HG02610 (cell line): ENCODE measurements at regions not wholly inside any gene's neighbourhood (a gene's known extent, or its start where the extent isn't known, plus 50 kb on each side); places are given as distances from the start of the nearest gene placed in this dataset.

Experiments used
- ATAC-seq: cut with Tn5 transposase; IDR thresholded peaks from one replicate; pipeline ENCODE4 v1.9.1; 2021; ENCODE audit warnings: mild to moderate bottlenecking, moderate library complexity; ENCODE audit not compliant: unreplicated experiment

- ATAC-seq: no peak
These were observed 527.3 kb downstream of the EPHA4 start for GRCh38 chr2:221044781-221045180.

DNA sequence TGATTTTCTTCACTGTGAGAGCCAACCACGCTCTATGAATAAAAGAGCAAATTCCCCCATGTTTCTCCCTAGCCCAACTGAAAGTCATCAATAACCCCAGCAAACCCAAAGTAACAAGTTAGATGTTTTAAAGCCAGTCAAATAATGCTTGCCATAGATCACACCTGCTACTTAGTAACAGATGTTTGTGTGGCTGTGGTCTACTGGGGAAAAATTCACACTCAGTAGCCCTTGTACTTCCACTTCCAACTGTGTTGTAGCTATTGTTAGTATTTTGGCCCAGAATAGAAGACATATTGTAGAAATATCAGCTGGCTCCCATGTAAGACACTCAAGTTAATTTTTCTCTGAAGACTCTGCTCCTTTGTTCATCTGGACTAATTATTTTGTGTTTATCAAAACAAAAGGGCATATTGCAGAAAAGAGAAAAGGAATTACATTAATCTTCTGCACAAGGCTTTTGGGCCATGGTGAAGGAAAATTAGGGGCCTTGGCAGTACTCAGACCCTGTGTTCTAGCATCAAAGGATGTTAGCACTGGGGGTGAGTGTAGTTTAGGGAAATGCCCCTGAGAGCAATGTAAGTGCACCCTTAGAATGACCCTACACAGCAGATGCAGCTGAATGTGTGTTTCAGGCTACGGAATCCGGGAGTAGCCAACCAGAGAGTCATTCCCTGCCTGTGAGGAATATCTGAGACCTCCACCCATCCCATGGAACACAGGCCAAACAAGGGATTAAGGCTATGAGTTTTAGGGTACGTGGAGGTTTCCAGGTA, 521.9 kb downstream of the EPHA4 start:
- peak; percentile 80 for ATAC-seq

DNA sequence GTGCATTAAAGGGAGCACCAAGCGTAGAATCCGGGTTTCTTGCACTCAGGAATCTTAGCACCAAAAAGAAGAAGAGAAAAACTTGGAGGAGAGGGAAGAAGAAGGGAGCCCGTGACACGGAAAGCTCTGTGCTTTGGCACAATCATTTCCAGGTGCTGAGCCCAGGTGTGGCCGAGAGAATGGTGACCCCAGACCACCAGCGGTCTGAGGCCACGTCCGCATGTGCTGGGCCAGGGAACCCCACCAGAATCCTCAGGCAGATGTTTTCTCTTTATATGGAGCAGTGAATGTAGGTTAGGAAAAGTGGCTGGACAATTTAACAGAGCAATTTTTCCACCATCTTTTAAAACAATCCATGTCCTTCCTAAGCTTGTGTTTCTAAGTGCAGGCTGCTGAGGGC, 520.9 kb downstream of the EPHA4 start:
- no peak for ATAC-seq

DNA sequence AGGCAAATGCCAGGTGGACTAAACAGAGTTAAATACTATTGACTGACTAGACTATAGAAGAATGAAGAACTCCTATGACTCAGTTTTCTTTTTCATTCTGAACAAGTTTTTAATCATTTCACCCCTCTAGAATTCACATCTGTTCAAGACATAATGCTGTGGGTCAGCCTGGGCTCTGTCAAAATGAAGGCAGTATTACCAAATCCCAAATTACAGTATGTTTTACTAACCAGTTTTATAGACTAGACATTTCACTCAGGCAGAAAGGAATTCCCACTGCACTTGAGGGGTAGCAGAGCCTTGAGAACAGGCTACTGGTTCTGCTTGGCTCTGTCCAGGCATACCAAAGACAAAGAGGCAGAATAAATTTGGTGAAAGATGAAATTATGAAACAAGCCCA, 511.7 kb downstream of the EPHA4 start:
- ATAC-seq: no peak

- no peak for ATAC-seq
These were observed 508.5 kb downstream of the EPHA4 start for GRCh38 chr2:221063568-221063967.

DNA sequence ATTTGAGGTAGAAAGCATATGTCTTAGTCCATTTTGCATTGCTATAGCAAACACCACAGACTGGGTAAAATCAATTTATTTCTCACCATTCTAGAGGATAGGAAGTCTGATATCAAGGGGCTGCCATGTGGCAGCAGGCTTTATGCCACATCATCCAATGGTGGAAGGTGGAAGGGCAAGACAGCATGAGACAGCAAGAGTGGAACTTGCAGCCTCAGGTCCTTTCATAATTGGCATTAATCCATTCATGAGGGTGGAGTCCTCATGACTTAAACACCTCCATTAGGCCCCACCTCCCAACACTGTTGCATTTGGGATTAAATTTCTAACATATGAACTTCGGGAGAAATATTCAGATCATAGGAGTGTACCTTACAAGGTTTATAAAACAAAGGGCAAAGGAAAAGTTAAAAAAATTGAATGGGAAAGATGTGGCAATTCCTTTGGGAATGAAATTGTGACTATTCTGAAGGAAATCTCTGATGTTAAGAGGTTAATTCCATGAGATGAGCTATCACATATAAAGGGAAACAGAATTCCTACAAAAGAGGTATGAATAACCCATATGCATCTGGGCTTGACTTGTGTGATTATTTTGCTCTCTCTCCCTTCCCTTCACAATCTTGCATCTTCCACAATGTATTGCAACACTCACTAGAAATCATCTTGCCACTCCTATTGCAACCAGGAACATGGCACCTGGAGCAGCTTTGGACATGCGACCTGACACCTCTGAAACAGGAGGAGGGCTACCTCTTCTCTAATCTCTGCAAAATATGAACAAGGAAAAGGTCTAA, 507.8 kb downstream of the EPHA4 start:
- ATAC-seq: no peak

DNA sequence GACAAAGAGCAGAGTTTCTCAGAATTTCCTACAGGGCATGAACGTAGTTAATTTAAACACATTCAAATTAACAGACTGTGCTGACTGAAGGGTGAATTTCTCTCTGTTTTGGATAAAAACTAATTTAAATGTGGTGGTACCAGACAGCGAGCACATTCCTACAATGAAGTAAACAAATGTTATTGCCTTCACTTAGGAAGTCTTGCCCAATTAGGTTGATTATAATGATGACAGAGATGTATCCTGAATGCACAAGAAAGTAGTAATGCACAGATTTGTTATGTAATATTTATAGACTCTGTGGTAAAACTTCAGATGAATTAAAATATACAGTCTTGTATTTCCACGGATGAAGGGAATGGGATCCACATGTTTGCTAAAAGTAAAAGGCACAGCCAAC, 507.2 kb downstream of the EPHA4 start:
- no peak for ATAC-seq

GRCh38 chr2:221068123-221068522, 504.0 kb downstream of the EPHA4 start:
- ATAC-seq: no peak

- ATAC-seq: no peak
These were observed 502.0 kb downstream of the EPHA4 start for GRCh38 chr2:221070106-221070505.

DNA sequence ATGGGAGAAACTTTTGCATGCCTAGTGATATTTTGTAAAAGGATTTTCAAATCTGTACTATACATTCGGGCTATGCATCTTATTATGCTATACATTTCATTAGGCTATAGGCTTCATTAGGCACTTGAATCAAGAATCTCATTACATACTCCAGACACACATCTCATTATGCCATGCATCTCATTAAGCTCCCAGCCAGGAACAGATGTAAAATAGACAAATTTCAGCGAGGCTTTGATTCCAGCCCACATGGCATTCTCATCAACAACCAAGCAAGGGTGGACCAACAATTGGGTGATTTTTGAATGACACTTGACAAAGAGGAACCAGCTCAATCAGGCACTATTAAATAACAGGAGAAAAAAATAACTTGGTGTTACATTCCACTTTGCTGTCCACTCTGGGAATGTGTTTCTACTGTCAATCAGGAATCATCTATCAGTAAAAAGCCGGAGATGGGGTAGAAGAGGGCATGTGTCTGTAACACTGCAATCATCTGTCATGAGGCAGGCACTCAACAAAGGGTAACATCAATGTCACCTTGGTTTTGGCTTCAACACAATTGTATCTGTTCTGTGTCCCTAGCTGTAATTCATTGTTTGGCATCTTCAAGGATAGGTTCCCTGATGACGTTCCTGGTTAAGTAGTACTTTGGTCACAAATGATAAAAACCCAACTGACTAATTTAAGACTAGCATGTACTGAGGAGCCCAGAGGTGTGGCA, 498.6 kb downstream of the EPHA4 start:
- no peak for ATAC-seq

GRCh38 chr2:221074238-221074637, 497.9 kb downstream of the EPHA4 start:
- ATAC-seq: no peak

DNA sequence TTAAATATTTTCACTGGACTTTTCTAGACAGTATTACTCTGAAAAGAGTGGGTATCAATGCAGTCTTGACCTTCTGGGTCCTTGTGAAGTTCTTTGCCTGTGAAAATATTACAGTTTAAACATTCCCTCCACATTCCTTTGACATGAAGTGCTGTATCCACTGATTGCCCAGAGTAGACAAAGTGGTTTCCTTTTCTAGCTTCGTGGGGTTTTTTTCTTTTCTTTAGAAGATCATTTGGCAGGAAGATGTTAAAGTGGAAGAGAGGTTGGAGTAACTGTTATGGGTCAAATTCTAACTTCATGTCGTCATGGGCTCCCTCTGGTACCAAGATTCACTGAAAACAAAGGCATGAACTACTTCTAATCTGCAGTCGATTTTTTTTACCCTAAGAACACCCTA, 496.9 kb downstream of the EPHA4 start:
- no peak for ATAC-seq

DNA sequence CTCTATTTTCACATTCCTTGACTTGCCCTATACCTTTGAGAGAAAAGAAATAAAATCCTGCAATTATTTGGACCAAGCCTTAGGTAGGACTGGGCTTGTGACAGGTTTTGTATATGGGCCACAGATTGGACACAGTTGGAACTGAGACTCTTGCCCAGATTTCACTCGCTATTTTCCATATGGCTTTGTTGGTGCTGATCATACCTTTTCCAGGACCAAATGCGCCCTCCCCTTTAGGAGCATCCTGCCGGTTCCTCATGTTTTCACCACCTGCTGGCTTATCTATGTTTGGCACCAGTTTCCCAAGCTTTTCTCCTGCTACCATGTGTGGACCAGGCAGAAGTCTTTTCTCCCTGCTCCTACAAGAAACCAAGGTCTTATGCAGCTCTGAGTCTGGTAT, 494.9 kb downstream of the EPHA4 start:
- ATAC-seq: no peak

DNA sequence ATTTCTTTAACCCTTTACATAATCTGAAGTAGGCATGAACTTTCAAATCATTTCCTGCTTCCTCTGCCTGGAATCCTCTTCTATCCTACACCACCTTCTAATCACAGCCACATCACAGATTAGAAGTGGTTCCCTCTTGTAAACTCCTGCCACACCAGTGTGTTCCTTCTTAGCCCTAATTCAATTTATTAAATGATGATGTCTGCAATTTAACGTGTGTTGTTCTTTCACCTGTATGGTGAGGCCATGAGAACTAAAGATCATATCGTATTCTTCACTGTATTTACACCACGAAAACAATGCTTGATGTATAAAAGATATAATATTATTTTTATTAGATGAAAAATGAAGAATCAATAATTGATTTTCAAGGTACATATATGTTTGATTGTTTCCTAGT, 494.3 kb downstream of the EPHA4 start:
- ATAC-seq: no peak

DNA sequence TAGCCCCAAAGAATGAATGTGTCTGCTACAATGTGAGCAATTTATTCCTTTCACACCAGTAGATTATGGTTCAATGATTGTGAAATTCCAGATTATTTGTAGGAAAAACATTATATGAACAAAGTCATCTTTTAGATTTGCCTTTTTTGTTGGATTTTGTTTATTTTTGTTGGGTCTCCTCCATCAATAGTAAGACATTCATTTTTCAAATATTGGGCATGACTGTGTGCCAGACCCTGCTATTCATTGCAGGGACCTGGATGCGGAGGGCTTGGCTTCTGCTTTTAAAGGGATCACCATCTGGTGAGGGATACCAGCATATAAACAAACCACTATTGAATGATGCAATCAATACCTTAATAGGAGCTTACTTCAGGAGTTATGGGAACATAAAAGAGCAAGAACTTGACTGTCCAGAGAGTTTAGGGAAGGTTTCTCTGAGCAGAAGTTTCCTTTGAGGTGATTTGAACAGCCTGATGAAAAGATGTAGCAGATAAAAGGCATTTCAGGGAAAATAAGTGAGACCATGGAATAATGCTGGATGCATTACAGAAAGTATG, 486.7 kb downstream of the EPHA4 start:
- ATAC-seq: no peak

- no peak for ATAC-seq
These were observed 486.2 kb downstream of the EPHA4 start for GRCh38 chr2:221085936-221086335.

GRCh38 chr2:221087779-221088178, 484.3 kb downstream of the EPHA4 start:
- ATAC-seq: no peak

- no peak for ATAC-seq
These were observed 483.6 kb downstream of the EPHA4 start for GRCh38 chr2:221088506-221088905.

DNA sequence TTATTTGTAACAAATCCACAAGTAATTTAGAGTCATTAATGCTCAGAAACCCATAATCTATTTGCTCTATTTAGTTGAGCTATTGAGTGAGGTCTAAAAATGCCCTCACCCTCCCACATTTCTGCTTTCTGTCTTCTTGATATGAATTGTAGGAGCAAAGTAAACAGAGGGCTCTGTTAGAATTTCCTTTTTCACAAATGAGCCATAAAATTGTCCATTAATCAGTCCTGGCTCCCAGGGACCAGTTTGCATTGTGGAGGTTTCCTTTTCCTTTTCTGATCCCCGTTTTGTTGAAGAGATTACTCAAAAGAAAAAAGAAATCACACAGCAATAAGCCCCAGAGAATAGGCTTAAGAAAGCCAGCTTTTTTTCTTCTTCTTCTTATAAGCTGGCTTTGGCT, 476.7 kb downstream of the EPHA4 start:
- no peak for ATAC-seq

GRCh38 chr2:221096706-221097567, 475.2 kb downstream of the EPHA4 start:
- ATAC-seq: no peak

DNA sequence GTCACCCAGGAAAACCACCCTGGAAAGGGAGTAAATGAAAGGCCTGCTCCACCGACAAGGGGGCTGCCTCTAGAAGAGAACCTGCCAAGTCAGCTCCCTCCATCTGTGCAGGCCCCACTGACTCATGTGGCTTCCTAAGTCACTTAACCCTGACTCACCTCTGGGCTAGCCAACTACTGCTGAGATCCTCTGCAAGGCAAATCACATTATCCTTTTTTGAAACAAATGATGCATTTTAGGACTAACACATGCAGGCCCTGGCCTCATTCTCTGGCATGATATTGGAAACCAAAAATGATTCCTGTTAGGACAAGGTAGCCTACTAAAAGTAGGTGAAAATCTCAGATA, 474.6 kb downstream of the EPHA4 start:
- ATAC-seq: no peak
